Fibroblast of skin of scalp (primary cell): ENCODE measurements at regions not wholly inside any gene's neighbourhood (a gene's known extent, or its start where the extent isn't known, plus 50 kb on each side); places are given as distances from the start of the nearest gene placed in this dataset.
A peak's percentile ranks its signal among the peaks of the same experiment; 100 is the strongest.

ENCODE experiments used
- DNase-seq: peaks from one replicate; pipeline ENCODE4 v3.0.0-alpha.2; 2013

DNA sequence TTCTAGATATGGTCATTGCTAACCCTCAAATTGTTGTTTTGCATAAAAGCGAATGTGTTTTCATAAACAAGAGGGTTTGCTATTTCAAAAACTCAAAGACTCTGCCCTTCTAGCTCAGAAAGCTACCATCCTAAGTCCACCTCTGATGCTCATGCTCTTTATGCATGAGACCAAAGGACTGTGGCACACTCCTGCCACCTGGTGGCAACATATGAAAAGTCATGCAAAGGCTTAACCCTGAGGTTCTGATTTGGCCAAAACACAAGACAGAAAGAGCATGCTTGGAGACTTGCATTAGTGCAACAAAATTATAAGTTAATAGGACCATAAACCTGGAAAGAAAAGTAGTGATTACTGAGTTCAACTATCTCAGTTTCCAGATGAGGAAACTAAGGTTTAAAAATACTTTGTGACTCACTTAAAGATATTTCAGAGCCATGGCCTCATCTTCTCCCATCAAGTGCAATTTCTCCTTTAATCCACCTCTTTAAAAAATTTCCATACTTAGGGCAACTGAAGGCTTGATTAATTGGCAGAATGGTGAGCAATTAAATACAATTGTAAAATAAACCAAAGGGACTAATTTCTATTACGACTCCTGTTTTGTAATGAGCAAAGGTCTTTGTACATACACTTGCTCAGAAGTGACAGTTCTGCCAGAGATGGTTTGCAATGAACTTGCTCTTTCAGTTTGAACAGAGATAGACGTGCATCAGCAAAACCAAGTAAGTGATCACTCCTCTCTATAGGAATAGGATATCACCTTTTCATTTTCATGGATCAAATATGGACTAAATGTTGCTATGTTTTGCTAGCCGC is 110.7 kb upstream of the RAD23B start:
- DNase-seq, result peak; percentile 79

DNA sequence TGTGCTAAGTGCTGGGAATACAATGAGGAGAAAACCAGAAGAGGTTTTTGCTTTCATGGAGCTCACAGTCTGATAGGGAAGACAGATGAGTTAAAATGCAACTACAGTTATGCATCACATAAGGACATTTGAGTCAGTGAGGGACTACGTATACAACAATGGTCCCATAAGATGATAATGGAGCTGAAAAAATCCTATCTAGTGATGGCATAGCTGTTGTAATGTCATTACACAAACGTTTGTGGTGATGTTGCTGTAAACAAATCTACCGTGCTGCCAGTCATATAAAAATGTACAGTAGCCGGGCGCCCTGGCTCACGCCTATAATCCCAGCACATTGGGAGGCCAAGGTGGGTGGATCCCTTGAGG is 110.1 kb upstream of the RAD23B start:
- no peak for DNase-seq

DNA sequence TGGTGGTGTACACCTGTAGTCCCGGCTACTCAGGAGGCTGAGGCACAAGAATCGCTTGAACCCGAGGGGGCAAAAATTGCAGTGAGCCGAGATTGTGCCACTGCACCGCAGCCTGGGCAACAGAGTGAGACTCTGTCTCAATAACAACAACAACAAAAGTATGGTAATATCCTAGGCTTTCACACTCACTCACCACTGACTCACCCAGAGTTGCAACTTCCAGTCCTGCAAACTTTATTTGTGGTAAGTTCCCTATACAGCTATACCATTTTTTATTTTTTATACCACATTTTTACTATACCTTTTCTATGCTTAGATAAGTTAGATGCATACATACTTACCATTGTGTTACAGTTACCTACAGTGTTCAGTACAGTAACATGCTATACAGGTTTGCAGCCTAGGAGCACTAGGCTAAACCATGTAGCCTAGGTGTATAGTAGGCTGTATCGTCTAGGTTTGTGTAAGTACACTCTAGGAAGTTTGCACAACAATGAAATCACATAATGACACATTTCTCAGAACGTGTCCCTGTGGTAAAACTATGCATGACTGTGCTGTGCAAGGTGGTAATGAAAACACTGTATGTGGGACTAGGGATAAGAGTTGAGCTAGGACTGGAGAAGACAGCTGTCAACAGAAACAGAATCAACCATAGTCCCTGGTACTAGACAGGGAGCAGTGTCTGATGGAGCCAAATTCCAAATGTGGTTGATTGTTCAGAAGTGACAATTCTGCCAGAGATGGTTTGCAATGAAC is 109.5 kb upstream of the RAD23B start:
- DNase-seq, result no peak

DNA sequence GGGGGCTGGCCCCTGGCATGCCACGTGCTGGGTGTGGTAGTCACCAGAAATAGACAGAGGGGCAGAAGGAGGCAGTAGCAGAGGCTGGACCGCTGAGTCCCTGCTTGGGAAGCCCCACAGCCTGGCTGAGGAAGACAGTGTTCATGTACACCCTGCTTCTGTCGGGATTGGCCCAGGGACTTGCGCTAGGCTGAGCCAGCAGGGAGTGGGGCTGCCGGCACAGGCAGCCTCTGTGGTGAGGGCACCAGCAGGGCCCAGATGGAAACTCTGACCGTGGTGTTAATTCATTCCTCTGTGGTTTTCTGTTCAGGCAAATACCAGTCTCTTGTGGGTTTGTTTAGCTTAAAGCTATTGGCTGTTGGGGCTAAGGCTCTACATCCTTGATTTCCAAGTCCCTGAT is 108.6 kb upstream of the RAD23B start:
- DNase-seq, result peak; percentile 60

DNA sequence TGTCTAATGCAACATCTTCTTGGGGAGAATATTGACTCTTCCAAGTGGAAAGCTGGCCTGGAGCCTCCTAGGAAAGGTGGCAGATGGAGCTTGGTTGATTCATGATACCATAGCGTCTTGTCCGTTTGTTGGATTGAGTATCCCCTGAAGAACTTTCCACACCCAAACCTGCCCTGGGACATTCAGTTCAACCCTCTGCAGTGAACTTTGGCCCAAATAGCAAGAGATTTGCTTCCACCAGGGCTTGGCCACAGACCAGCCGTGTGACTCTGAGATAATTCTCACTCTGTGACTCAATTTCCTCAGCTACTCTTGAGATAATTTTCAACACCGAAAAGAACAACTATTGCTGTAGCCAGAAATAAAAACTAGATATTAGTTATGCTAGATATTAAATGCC is 108.0 kb upstream of the RAD23B start:
- no peak for DNase-seq

DNA sequence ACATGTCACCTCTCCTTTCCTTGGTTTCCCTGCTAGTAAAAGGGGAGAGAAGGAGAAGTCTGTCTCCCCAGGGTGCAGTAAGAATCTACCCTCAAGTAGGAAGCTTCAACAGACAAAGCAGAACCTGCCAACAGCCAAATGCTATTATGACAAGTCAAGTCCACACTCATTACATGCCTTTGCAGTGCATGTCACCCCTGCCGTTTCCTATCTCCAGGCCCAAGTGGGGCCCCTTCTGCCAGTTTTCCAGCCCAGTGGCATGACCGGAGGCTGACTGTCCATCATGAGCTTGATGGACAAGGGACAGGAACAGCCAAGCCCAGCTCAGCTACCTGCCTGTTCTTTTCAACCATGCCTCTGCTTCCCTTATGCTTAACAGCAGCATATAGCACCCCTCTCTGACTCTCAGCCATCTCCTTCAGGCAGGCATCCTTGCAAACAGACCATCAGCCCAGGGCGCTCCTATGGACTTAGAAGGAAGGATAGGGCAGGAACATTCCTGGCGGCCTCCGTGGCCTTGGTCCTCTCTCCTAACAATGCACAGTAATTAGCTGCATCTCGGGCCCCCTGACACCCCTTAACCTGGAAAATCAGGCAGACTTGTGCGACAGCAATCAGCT is 107.2 kb upstream of the RAD23B start:
- no peak for DNase-seq

DNA sequence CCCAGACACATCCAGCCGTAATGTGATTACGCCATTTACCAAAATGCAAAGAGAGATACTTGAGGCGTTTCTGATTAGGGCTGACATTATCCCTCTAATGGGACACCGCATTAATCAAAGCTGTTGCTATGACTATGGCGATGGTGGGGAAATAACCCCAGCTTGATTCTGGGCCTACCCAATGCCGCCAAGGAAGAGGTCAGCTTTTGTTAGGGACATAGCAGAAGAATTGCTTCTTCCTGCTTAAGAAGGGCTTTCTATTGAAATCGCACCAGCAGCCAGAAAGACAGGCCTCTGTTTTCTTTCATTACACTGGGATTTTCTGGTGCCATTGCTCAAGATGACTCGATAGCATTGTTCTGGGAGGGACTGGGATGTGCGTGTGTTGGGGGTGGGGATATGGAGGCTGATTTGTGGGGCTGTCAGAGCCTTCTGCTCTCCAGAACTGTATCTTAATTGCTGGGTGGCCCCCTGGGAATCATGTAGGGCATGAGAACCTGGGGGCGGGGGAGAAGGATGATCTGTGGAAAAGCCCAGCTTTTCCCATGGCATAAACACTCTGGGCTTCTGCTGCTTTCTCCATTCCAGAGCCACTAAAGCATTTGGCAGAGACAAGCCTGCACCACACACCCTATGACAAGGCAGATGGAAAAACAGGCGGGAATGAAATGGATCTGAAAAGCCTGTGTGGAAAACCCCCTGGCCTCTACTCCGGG is 106.5 kb upstream of the RAD23B start:
- peak; percentile 90 for DNase-seq

DNA sequence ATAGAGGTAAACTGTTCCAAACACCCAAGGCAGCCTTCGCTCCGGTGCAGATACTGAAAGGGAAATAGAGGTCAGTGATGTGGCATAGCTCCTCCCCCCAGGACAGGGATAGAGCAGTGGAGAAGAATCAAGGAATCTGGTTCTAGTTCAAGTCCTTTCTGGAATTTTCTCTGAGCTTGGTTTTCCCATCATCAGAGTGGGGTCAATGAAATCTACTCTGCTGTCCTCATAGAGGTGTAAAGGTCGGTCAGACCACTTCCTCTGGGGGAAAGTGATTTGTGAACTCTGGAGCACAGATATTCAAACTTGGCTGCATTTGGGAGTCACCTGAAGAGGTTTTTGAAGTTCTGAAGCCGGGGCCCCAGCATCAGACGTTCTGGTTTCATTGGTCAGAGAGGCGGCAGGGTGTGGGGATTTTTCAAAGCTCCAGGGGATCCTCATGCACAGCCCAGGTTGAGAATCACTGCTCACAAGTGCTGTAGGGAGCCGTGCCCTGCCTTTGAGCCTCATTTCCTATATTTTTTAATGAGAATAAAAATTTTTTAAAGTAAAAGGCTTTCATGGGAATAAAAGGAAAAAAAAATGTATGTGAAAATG is 105.7 kb upstream of the RAD23B start:
- no peak for DNase-seq

DNA sequence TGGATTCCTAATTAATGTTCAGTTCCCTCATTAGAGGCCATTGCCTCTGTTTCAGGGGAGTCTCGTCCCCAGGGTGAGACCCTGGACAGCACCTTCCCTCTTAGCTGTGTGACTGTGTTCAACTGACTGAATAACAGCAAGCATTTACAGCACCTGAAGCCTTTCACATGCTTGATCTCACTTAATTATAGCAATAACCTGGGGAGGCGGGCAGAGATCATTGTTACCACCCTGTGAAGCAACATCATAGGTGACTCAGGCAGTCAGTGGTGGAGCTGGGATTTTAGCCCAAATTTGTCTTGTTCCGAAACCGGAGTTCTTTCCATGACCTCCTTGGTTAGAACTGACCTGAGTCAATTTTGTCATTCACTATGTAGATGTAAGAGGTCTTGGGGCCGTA is 105.2 kb upstream of the RAD23B start:
- no peak for DNase-seq

DNA sequence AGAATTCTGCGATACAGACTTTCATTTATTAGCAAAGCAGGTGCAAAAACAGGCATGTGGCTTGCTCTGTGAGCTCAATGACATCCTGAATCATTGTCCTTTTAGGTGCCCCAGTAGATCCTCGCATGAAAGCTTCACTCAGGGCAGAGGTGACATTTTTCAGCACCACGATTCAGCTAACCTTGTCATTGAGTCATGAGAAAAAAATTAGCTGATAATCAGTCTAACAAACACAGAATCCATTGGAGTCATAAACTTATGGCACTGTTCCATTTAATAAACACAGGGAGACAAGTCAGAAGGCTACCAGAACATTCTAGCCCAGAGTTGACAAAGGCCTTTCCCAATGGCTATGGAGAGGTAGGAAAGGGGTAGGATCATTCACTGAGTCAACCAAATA is 104.8 kb upstream of the RAD23B start:
- no peak for DNase-seq

DNA sequence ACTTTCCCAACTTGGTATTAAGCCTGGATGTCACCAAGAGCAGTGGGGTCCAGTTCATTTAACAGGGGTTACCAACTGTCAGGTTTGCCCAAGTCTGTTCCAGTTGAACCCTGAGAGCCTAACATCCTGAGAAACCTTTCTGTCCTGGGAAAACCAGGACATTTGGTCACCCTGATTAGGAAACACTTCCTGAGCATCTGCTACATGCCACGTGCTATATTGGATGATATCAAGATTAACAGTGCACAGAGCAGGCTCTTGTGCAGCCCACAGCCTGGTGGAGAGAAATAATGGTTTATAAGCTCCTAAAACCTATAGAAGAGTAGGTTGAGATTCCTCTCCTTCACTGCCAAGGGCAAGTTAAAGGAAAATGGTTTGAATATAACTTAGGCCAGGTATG is 102.9 kb upstream of the RAD23B start:
- no peak for DNase-seq

DNA sequence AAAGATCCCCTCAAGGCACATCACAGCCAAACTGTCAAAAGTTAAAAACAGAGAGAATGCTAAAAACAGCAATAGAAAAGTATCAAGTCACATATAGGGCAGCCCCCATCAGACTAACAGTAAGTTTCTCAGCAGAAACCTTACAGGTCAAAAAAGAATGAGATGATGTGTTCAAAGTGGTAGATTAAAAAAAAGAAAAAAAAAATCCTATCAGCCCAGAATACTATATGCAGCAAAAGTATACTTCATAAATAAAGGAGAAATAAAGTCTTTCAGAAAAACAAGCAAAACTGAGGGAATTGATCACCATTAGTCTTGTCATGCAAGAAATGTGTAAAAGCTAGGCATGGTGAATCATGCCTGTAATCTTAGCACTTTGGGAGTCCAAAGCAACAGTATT is 99.9 kb upstream of the RAD23B start:
- DNase-seq, result no peak

DNA sequence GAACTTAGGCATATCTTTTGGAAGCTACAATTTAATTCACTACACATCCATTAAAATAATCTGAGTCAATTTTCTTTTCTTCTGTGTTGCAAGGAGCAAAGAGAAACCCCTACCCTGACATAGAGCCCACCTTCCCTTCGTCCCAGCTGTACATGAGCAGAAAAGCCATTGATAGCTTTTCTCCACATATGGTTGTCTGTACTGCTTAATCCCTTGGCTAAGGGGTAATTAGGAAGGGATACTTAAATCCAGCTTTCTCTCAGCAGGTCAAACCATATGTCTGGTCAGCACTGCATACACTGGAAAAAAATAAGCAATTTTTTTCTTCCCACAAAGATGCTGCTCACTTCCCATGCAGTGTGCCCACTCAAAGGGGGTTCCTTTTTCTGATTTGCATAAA is 94.7 kb upstream of the RAD23B start:
- DNase-seq, result no peak

DNA sequence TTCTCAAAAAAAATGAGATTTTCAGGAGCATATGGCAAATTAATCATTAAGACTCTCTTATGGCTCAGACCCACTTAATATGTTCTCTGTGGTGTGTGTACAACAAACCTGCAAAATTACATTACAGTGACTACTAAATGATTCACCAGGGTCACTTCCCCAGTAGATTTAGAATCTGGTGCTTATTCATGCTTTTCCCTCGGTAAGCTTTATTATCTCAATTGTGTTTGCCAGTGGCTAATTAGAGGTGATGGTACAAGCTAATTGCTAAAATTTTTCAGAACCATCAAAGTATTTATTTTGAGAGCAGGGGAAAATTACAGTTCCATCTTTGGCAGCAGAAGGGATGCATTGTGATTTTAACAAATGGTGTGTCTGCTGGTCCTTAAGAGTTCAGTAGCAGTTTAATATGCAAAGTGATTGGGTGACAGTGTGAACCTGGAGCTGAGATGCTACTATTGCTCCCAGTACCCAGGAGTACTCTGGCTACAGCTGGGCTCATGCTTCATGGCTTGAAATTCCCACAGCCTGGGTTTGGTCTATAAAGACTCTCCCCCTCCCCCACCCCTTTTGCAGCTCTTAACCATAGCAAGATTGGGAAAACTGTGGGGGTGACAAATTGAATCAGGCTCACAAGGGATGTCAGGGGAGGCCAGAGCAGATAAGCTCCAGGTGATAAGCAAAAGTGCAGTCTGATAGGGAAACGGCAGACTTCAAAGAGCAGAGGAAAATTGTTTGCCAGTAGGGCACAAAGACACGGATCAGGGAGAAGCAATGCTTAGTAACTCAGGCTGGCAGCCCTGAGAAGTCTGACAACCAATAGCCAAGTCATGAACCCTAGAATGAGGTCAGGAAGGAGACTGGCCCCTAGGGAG is 92.8 kb upstream of the RAD23B start:
- peak; percentile 37 for DNase-seq

DNA sequence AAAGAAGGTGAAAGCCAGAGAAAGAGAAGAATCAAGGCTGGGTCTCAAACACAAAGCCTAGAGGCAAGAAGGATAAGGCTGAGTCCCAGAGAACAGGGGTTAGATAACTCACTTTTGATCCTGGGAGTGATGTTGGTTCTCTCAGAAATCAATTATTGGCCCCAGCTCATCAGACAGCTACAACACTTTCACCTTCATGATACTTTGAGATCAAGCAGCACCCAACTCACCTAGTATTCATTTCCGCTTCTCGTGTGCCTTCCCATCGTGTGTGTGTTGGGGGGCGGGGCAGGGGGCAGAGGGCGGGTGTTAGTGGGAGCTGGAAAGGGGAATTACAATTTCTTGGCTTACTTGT is 92.2 kb upstream of the RAD23B start:
- no peak for DNase-seq

DNA sequence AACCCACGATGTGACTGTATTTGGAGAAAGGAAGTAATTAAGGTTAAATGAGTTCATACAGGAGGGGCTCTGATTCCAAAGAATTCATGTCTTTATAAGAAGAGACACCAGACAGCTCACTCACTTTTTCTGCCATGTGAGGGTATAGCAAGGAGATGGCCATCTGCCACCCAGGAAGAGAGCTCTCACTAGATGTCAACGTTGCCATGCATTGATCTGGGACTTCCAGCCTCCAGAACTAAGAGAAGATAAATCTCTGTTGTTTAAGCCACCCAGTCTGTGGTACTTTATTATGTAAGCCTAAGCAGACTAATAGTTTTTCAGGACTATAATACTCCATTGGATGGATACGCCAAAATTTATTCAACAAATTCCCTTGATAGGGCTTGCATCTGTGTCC is 89.8 kb upstream of the RAD23B start:
- DNase-seq, result no peak

DNA sequence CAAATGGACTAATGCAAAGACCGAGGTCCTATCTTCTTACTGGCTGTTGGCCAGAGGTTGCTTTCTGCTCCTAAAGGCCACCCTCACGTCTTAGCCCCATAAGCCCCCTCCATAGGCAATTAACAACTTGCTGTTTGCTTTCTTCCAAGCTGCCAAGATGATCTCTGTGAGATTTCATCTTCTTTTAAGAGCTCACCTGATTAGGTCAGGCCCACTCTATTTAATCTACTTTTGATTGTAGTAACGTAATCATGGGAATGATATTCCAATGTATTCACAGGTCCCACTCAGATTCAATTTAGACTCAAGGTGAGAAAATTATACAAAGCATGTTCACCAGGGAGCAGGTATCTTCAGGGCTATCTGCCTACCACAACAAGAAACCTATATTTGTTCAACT is 84.4 kb upstream of the RAD23B start:
- DNase-seq, result no peak

DNA sequence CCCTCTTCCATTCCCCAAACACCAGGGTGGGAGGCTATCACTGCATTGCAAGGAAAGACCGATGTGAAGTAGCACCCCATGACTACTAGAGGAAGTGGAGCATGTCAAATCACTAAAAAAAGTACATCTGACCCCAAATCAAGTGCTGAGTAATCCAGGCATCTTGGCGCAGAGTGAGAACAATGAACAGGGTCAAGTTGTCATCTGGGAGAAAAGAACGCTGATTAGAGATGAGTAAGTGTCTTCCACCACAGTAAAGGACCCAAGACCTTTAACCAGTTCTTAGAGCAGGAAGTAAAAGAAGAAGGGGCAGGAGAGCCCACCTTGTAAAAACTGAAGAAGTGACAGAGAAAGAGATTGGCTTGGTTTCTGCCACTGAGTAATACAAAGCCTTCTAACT is 75.0 kb upstream of the RAD23B start:
- peak; percentile 5 for DNase-seq

DNA sequence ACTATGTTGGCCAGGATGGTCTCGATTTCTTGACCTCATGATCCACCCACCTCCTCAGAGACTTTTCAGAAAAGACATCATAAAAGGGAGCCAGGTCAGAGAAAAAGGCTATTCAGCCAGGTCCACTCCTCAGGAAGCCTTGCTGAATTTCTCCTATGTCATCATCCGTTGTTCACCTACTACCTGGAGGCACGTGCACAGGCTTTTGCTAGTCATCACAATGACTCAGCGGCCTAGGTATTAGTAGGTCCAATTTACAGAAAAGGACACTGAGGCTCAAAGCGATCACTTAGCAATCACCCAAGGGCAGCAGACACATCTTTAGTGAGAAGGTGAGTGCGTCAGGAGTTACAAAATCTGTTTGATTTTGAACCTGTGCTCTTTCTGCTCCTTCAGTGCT is 72.3 kb upstream of the RAD23B start:
- DNase-seq, result no peak

DNA sequence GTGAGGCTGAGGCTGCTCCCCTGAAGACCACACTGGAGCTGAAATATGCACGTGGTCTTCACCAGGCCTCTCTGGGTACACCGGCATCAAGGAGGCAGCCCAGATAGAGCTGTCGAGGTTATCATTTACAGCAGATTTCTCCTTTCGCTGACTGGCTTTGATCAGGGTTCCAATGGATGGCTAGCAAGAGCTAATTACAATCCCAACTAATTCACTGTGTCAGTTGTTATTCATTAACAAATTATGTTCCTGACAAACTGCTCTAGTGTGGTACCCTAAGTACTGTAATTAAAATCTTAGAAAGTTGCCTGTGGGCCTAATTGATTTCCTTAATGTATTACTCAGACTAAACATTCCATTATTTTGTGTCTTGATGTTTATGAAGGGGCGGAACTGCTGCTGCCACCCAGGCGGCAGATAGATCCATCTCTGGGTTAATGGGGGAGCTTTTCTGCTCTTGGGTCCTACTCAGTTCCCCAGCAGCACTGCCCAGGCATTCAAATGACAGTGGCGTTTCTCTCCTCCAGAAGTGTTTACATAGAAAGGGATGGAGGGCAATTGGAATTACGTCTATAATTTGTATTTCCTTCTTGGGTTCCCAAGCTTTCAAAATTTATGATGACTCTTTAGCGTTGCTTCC is 71.7 kb upstream of the RAD23B start:
- no peak for DNase-seq

DNA sequence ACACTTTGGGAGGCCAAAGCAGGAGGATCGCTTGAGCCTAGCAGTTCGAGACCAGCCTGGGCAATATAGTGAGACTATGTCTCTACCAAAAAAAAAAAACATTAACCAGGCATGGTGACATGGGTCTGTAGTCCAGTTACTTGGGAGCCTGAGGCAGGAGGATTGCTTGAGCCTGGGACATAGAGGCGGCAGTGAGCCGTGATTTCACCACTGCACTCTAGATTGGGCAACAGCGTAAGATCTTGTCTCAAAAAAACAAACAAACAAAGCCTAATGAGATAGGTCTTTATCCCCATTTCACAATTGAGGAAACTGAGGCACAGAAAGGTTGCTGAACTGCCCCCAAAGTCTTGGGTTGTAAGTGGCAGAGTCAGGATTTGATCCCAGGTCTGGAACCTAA is 70.5 kb upstream of the RAD23B start:
- no peak for DNase-seq
